ENCODE measurements at regions not wholly inside any gene's neighbourhood (a gene's known extent, or its start where the extent isn't known, plus 50 kb on each side); places are given as distances from the start of the nearest gene placed in this dataset.

- H3K79me2 ChIP-seq (ENCODE audit: insufficient read depth, low read length) = no peaks in the 10 kb centered on the region
- H4K20me1 ChIP-seq (ENCODE audit: low read depth, low read length) = no peaks in the 10 kb centered on the region
- no peak overlapping the region for H2AFZ ChIP-seq (ENCODE audit: low read depth, low read length, severe bottlenecking)
- no peak overlapping the region for H3K9ac ChIP-seq (ENCODE audit: low read length)
- H3K9me3 ChIP-seq (ENCODE audit: insufficient read depth, low read length) = no peaks in the 10 kb centered on the region
- H3K4me2 ChIP-seq (ENCODE audit: low read depth, low read length, poor library complexity, severe bottlenecking) = no peak overlapping the region
- no peaks in the 10 kb centered on the region for H3F3A ChIP-seq (ENCODE audit: insufficient read depth)
- H3K36me3 ChIP-seq (ENCODE audit: low read length) = no peaks in the 10 kb centered on the region
- H3K4me3 ChIP-seq (ENCODE audit: insufficient read depth, low read length, poor library complexity, severe bottlenecking) = no peak overlapping the region
- TF ChIP-seq CTCF (IDR thresholded peaks at IDR 0.05; ENCODE audit: insufficient read depth, low read length, poor library complexity, severe bottlenecking) (no peak), EZH2phosphoT487 (conservative IDR thresholded peaks at IDR 0.05; ENCODE audit: low read length) (no peak)
- no peaks in the 10 kb centered on the region for H3K9me2 ChIP-seq (replicated peaks; ENCODE audit: insufficient read depth, low read length)
- H3K27ac ChIP-seq (ENCODE audit: low read depth, low read length) = no peak overlapping the region
- H3K27me3 ChIP-seq (ENCODE audit: low read length) = no peaks in the 10 kb centered on the region
These were observed 245.8 kb downstream of the SPATA31D1 start for GRCh38 chr9:82234160-82234943.

DNA sequence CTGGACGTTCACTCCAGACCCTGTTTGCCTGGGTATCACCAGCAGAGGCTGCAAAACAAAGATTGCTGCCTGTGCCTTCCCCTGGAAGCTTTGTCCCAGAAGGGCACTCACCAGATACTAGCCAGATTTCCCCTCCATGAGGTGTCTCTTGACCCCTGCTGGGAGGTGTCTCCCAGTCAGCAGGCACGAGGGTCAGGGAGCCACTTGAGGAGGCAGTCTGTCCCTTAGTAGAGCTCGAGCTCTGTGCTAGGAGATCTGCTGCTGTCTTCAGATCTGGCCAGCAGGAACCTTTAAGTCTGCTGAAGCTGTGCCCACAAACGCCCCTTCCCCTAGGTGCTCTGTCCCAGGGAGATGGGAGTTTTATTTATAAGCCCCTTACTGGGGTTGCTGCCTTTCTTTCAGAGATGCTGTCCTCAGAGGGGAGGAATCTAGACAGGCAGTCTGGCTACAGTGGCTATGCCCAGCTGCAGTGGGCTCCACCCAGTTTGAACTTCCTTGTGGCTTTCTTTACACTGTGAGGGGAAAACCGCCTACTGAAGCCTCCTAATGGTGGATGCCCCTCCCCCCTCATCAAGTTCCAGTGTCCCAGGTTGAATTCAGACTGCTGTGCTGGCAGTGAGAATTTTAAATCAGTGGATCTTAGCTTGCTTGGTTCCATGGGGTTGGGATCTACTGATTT lies 253.9 kb downstream of the SPATA31D1 start:
- TF ChIP-seq CTCF (IDR thresholded peaks at IDR 0.05; ENCODE audit: insufficient read depth, low read length, poor library complexity, severe bottlenecking) = no peak
- no peak for TF ChIP-seq EZH2phosphoT487 (conservative IDR thresholded peaks at IDR 0.05; ENCODE audit: low read length)
- Histone ChIP-seq H3K4me3 (ENCODE audit: insufficient read depth, low read length, poor library complexity, severe bottlenecking) (no peak overlapping the region), H3K79me2 (ENCODE audit: insufficient read depth, low read length) (no peaks in the 10 kb centered on the region), H3K9me2 (replicated peaks; ENCODE audit: insufficient read depth, low read length) (no peaks in the 10 kb centered on the region), H4K20me1 (ENCODE audit: low read depth, low read length) (no peaks in the 10 kb centered on the region), H3K36me3 (ENCODE audit: low read length) (no peaks in the 10 kb centered on the region), H3K9ac (ENCODE audit: low read length) (no peak overlapping the region), H3K4me2 (ENCODE audit: low read depth, low read length, poor library complexity, severe bottlenecking) (no peak overlapping the region), H2AFZ (ENCODE audit: low read depth, low read length, severe bottlenecking) (no peak overlapping the region), H3K27me3 (ENCODE audit: low read length) (no peaks in the 10 kb centered on the region), H3K27ac (ENCODE audit: low read depth, low read length) (no peak overlapping the region), H3F3A (ENCODE audit: insufficient read depth) (no peaks in the 10 kb centered on the region), H3K9me3 (ENCODE audit: insufficient read depth, low read length) (no peaks in the 10 kb centered on the region)

- Histone ChIP-seq H3K4me2 (ENCODE audit: low read depth, low read length, poor library complexity, severe bottlenecking) (no peak overlapping the region), H3K4me3 (ENCODE audit: insufficient read depth, low read length, poor library complexity, severe bottlenecking) (no peak overlapping the region), H3K9me3 (ENCODE audit: insufficient read depth, low read length) (no peaks in the 10 kb centered on the region), H3K27ac (ENCODE audit: low read depth, low read length) (no peak overlapping the region), H3K79me2 (ENCODE audit: insufficient read depth, low read length) (no peaks in the 10 kb centered on the region), H3K36me3 (ENCODE audit: low read length) (no peaks in the 10 kb centered on the region), H3K9me2 (replicated peaks; ENCODE audit: insufficient read depth, low read length) (no peaks in the 10 kb centered on the region), H3K9ac (ENCODE audit: low read length) (no peak overlapping the region), H4K20me1 (ENCODE audit: low read depth, low read length) (no peaks in the 10 kb centered on the region), H2AFZ (ENCODE audit: low read depth, low read length, severe bottlenecking) (no peak overlapping the region), H3K27me3 (ENCODE audit: low read length) (no peaks in the 10 kb centered on the region), H3F3A (ENCODE audit: insufficient read depth) (no peaks in the 10 kb centered on the region)
- no peak for TF ChIP-seq EZH2phosphoT487 (conservative IDR thresholded peaks at IDR 0.05; ENCODE audit: low read length)
- TF ChIP-seq CTCF (IDR thresholded peaks at IDR 0.05; ENCODE audit: insufficient read depth, low read length, poor library complexity, severe bottlenecking) = no peak
These were observed 258.7 kb downstream of the SPATA31D1 start for GRCh38 chr9:82247318-82247717.
